ENCODE measurements at regions not wholly inside any gene's neighbourhood (a gene's known extent, or its start where the extent isn't known, plus 50 kb on each side); places are given as distances from the start of the nearest gene placed in this dataset.
"Not testable (repeated sequence)": the region's sequence is repeated elsewhere in the genome, so short reads cannot be mapped to it uniquely, and the experiment has no call there.

DNA sequence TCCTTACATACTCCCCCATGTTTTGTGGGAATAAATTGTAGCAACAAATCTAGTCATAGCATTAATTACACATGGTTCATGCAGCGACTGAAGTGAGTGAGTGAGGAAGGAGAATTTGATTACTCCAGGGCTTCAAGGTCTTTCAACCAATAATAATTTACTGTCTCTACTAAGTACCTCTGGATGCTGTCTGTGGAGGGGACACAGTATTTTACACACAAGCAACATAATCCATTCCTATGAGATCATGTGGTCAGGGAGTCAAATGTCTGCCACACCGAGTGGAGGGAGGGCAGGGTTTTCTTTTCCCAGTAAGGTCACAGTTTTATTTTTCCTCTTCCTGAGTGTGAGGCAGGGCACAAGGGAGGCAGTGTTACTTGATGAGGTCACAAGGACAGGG is 334.7 kb upstream of the CELF4 start:
- no peak for DNase-seq

DNA sequence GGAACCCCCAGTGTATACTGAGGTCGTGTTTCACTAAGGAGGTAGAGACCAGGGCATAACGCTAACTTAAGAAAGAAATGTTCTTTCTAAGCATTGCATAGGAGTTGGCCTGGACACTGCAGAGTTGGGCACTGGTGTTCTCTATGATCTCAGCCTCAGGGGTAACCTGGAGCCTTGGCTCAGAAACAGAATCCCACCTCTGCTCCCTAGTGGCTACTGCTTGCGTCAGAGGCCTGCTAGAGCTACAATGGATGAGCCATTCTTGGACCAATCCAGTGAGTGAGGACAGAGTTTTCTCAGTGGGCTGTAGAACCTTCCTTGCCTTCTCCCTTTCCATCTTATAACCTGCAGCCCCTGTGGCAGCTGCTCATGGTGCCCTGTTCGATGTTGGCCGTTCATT is 324.4 kb upstream of the CELF4 start:
- DNase-seq: no peak

DNA sequence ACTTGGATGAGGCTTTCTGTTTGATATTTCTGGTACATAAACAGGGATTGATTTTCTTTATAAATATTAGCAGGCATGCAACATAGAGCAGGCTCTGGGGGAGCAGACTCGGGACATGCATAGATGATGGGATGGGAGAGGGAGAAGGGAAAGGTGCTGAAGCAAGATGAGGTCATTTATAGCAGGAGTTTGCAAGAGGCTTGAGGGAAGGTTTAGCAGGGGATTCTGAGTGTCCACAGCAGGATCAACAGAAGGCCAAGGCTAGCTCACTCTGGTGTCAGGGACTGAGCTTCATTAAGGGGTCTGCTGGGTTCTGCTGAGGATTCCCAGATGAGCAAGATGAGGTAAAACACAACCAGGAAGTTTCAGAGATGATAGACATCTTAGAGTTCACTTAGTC is 309.1 kb upstream of the CELF4 start:
- no peak for DNase-seq

DNA sequence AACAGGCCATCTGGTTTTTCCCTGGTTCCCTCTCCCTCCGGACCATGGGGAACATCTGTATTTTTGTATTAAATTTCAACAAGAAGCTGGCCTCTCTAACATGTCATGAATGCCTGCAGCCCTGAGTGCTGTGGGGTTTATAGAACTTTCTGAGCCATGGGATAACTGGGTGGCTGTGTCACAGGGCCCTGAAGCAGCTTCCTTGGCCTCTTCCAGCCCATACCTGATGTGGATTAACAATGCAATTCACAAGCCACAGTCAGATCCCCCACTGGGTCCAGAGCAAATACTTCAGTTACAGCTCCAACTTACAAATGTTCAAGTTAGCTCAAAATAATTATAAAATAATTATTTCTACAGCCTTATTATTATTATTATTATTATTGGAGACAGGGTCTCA is 307.8 kb upstream of the CELF4 start:
- no peak for DNase-seq

DNA sequence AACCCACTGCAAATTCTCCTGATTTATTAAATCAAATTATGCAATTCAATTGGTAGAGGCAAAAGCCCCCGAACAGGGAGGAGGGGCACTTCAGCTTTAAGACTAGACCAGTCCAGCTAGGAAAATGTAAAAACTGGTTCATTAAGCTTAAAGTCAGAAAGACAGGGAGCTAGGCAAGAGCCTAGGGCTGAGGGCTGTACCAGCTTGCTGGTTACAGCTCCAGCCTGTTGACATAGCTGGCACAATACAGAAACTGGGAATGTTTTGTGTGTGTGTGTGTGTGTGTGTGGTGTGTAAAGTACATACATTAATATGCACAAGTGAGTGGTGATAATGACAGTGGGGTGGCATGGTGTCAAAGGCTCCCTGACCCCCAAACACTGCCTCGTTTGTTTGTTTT is 307.0 kb upstream of the CELF4 start:
- DNase-seq: no peak

DNA sequence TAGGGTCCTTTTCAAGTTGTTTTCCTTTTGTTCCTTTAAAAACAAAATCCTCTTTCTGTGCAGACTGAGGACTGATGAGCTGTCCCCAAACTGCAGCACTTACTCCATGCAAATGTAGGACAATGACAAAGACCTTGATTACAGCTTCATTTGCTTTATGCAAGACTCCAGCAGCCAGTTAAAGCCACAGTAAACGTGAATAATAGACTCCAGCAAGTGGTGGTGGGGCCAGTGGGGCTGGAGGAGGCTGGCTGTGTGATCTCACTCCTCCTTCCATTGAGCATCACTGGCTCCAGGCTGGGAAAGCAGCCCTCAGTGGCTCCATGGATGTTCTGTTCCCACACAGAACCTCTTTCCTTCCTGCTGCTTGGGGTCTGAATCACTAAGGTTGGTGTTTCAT is 306.0 kb upstream of the CELF4 start:
- no peak for DNase-seq

DNA sequence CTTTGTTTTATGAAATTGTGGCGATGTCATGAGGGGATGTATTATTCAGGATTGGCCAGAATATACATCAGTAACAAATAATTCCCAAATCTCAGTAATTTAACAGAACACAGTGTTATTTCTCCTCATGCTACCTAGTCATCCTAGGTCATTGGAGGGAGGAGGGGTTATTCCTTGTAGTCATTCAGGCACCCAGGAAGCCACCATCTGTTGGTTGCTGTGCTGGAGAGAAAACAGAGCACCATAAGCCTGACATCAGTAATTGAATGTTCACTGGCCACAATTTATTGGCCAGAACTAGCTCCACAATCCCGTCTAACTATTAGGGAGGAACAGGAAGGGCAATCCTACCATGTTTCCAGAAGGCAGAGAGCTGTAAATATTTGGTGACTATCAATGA is 303.5 kb upstream of the CELF4 start:
- no peak for DNase-seq

DNA sequence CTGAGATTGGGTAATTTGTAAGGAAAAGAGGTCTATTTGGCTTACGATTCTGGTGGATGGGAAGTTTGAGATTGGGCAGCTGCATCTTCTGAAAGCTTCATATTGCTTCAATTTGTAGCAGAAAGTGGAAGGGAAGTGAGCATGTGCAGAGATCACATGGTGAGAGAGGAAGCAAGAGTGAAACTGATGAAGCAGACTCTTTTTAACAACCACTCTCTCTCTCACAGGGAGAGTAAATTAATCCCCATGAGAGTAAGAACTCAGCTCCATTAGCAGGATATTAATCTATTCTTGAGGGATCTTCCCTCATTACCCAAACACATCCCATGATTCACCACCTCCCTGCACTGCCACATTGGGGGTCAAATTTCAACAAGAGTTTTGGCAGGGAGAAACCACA is 298.5 kb upstream of the CELF4 start:
- no peak for DNase-seq

DNA sequence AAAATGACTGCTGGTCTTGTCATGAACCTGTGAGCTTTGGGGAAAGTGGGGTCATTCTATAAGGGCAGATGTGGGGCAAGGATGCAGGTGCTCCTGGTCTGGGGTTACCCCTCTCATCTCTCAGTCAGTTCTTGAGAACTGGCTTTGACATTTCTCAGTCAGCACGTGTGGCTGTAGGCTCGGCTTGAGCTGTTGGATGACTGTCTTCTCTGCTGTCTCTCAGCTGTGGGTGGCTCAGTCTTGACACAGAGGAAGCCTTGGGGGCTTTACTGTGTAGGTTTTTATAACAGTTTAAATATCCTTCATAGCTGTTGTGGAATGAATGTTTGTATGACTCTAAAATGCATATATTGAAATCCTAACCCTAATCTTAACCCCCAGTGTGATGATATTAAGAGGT is 296.4 kb upstream of the CELF4 start:
- no peak for DNase-seq

DNA sequence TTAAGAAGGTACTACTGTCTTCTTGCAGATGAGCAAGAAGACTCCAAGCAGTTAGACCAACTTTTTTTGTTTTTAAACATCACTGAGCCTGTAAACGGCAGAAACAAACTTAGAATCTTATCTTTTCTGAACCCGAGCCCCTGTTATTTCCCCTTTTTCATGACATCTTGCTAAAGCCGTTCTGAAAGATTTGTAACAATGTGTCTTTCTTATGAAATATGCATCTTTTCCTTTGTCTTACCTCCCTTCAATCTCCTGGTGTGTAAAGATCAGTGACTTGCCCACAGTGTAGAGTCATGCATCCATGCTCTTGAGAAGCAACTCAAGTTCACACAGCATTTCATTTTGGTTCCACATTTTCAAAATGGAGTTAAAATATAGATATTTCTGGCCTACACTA is 288.8 kb upstream of the CELF4 start:
- DNase-seq: no peak

DNA sequence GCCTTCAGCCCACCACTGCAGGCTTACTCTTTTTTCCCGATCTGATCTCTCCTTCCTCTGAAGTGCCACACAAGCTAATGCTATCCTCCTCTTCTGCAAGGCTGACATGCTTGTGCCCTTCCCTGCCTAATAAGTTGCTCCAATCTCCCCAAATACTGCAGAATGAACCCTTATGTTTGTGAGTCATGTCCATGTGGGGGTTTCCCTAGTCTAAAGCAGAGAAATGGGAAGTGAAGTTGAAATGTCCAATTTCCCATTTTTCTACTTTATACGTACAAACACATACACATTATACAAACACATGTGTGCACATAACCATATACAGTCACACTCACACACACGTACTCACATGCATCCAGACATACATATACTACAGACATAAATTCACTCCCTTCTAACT is 288.1 kb upstream of the CELF4 start:
- no peak for DNase-seq

DNA sequence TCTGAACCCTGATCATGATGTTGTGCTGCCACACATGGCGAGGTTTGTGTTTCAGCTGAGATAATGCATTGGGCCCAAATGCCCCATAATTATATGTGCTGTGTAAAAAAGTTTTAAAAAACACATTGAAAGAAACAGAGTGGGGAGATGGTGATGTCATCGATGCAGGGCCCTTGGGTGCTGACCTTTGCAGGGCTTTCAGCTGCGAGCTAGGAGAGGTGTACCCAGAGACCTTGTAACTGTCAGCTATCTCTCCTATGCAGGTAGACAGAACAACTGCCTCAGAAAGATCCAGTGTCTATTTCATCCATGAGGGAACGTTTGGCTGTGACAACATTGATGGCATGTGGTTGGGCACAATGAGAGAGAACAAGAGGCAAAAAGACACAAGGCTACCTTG is 286.9 kb upstream of the CELF4 start:
- no peak for DNase-seq

DNA sequence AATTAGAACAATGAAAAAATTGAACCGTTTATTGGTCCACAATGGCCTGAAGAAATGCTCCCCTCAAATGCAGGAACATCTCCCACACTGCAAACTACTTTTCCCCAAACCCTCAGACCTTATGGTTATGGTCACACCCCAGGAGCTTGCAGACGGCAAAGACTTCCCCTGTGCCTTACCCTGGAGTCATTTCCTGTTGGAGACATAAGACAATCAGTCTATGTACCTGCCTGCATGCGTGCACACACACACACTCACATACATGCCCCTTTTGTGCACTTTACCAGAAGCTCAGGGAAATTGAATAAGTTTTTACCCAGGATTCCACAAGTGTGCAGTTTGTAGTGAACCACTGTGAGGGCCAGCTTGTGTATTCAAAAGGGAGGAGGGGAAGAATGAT is 281.9 kb upstream of the CELF4 start:
- no peak for DNase-seq

DNA sequence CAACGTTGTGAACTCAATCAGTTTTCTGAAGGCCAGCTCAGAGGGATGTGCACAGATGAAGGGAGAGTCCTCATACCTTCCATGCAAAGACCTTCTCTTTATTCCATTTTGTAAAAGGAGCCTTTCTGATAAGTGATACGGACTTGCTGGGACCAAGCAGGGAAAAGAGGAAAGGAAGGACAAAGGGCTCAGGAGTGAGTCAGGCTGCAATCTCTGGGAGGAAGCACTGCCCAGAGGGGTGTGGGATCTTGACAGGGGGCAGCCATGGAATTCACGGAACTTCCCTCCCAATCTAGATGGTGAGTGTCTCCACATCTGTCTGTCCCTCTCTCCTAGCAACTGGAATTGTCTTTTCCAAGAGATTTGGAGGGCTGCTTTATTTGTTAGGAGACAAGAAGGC is 281.4 kb upstream of the CELF4 start:
- DNase-seq: no peak

DNA sequence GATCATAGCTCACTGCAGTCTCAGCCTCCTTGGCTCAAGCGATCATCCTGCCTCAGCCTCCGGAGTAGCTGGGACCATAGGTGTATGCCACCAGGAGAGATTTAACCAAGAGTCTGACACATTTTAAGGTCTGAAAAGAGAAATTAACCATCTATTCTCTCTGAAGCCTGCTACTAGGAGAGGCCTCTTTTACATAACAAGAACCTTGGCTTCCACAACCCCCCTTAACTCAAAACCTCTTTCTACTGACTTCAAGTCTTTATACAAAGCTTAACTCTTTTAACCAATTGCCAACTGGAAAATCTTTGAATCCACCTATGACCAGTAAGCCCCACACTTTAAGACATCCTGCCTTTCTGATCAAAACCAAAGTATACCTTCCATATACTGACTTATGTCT is 279.9 kb upstream of the CELF4 start:
- no peak for DNase-seq

DNA sequence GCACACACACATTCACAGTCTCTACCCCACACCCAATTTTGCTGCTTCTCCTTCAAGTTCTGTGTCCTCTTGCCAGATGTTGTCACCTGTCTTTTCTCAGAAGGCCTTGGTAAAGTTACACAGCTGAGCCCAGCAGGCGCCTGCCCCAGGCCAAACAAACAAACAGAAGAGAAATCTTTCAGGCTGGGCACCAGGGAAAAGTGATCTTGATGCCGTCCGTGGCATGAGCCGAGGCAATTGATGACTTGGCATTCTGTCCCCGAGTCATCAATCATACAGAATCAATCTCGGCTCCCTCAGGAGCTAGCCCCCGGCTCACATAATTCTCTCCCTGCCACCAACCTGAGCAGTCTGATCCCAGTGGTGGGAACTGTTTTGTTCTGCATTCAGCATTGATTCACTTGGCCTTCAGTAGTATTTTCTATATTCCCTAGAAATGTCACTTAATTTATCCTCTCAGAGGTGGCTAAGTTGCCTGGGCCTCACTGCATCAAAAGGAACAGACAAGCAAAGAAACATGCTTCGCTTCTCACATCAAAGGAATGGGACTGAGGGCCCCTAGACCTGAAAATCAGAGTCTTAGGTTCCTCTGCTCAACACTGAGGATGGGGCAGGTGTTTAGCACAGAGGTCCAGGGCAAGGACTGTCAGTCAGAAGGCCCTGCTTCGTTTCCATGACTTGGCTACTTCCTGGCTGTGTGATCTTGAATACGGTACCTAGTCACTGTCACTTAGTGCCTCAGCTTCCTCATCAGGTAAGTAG is 278.8 kb upstream of the CELF4 start:
- DNase-seq: no peak

DNA sequence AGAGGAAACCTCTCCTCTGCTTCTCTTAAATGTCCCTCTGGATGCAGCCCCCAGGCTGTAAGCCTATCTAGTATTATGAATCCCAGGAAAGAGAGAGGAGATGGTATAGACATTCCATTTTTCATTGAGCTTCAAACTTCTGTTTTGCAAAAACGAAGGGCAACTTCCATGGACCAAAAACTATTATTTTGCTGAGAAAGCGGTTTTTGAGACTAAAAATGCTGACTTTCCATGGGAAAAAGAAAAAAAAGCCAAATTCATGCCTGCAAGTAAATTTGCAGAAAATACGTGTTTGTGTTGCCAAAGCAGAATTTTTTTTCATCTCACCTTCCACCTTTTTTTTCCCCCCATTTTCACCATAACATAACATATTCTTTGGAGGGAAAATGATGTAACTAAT is 272.5 kb upstream of the CELF4 start:
- DNase-seq: no peak

DNA sequence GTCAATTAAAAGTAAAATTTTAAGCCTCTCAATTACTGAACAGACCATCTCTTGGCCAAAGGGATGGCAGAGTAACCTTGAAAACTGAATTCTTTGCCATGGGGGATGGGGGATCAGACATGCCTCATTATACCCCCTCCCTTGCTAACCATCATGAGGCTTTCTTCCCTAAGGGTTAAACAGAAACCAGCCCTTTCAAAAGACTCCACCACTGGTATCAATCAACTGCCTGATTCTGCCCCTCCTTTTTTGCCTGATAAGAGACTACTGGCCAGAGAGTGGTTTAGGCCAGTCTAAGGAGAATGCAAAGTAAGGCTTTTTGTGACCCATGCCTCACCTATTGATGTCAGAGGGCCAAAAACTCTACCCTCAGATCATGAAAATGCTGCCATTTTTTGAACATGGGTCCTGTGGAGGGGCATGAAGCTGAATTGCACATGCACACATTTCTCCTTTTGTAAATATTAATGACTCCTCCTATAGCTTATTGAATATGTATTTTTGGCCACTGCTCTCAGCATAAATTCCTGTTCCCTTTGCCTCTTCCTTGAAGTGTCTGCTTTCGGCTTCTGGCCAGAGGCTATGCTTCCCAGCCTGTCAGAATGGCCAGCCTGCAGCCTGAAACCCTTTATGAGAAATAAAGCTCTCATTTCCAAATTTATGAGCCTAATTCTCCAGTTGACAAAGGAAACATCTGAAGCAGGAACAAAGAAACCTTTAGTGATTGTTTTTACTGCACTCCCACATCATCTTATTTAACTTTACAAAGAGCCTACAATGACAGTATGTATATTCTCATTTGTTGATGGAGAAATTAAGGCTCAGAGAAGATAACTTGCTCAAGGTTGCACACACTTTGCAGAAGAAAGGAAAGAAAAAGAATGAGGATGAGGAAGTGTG is 270.7 kb upstream of the CELF4 start:
- no peak for DNase-seq

DNA sequence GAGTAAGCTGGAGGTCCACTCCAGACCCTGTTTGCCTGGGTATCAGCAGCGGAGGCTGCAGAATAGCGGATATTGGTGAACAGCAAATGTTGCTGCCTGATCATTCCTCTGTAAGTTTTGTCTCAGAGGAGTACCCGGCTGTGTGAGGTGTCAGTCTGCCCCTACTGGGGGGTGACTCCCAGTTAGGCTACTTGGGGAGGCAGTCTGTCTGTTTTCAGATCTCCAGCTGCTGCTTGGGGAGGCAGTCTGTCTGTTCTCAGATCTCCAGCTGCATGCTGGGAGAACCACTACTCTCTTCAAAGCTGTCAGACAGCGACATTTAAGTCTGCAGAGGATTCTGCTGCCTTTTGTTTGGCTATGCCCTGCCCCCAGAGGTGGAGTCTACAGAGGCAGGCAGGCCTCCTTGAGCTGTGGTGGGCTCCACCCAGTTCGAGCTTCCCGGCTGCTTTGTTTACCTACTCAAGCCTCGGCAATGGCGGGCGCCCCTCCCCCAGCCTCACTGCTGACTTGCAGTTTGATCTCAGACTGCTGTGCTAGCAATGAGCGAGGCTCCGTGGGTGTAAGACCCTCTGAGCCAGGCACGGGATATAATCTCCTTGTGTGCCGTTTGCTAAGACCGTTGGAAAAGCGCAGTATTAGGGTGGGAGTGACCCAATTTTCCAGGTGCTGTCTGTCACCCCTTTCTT is 266.6 kb upstream of the CELF4 start:
- not testable (repeated sequence) for DNase-seq

DNA sequence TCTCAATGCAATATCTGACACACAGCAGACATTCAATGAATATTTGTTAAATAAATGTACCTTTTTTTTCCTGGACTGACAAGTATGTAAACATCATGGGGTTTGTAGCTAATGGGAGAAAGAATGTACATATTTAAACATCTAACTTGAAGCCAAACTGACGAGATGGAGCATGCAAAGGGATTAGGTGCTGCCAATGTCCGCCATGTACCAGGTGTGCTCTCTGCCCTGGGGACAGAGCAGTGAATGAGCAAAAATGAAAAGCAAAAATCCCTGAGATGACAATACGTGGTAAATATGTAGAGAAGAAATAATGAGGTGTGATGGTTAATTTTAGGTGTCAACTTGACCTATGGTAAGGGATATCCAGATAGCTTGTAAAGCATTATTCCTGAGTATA is 247.4 kb upstream of the CELF4 start:
- DNase-seq: no peak

DNA sequence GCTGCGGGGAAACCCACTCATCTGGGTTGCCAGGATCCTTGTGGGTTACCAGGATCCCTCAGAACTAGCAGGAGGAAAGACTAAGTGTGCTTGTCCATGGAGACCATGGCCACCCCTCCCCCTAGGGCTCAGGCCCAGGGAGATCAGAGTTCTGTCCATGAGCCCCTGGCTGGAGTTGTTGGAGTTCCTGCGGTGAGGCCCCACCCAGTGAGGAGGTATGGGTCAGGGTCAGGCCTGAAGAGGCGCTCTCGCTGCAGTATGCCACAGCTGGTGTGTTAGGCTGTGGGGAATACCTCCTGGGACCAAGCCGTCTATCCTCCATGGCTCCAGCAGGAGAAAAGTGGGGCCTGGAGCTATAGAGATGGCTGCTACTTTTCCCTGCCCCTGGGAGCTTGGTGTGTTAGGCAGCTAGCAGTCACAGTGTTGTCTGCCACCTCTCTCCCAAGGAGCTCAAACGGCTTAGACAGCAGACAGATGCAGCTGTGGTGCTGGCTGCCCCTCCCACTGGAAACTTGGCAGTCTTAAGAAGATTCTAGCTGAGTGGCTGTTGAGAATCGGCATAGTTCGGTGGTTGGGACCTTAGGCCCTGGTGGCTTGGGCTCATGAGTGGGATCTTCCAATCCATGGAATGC is 240.3 kb upstream of the CELF4 start:
- no peak for DNase-seq

DNA sequence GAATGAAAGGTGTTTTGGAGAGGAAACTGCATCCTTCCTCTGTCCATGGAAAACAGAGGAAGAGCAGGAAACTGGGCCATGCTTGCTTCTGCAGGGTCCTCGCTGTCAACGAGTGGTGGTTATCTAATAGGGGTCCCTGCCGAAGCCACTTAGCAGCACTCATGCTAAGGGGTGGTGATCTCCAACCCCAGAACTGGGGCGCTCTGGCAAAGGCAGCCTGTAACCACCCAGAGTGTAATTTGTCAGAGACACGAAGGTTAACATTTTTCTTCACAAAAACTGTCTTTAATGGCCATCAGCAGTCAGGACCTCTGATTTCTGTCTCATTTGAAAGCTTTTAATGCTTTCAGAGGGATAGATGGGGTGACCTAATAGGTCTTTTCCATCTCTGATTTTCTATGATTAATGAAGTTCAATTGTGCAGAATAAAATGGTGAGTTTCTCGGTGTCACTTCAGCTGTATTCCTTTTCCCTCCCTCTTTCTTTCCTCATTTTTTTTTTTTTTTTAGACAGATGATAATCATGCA is 231.3 kb upstream of the CELF4 start:
- DNase-seq: no peak

DNA sequence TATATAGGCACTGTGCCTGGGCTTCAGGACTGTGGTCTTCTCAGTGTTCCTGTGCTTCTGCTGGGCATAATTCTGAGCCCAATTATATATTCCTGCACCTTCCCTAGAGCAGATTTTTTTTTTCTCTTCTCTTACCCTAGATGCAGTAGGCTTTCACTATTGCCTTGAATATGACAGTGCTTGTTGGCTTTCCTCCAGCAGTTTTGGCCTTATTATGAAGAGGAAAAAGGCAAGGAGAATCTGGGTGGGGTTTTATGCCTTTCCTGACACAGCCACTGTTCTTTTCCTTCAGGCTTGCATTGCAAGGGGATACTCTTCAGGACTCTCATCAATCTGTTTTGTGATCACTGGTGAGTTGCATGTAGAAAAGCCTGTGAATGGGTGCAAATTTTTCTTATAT is 221.9 kb upstream of the CELF4 start:
- DNase-seq: no peak

All from central memory CD4-positive, alpha-beta T cell (primary cell).